Osteoblast (primary cell): ENCODE measurements at regions not wholly inside any gene's neighbourhood (a gene's known extent, or its start where the extent isn't known, plus 50 kb on each side); places are given as distances from the start of the nearest gene placed in this dataset.

ENCODE experiments used
- DNase-seq: peaks from one replicate; pipeline ENCODE4 v3.0.0; 2011; ENCODE audit warnings: low spot score, mixed read lengths; ENCODE audit not compliant: insufficient read length; ENCODE audit errors: missing footprints
- H2AFZ ChIP-seq: 2 replicates; pipeline ENCODE4 v1.6.0; 2011; ENCODE audit warnings: mild to moderate bottlenecking, low read length
- H3K27ac ChIP-seq: 2 replicates; pipeline ENCODE4 v1.5.1; 2011; ENCODE audit warnings: mild to moderate bottlenecking, low read depth, low read length, moderate library complexity
- H3K27me3 ChIP-seq: 2 replicates; pipeline ENCODE4 v1.6.0; 2012; ENCODE audit warnings: mild to moderate bottlenecking, control low read depth, inconsistent platforms, low read length, moderate library complexity; ENCODE audit not compliant: insufficient read depth
- H3K36me3 ChIP-seq: 2 replicates; pipeline ENCODE4 v1.5.1; 2011; ENCODE audit warnings: mild to moderate bottlenecking, low read length, control low read depth, moderate library complexity; ENCODE audit not compliant: insufficient read depth
- H3K4me1 ChIP-seq: 2 replicates; pipeline ENCODE4 v1.5.1; 2011; ENCODE audit warnings: mild to moderate bottlenecking, low read length, control low read depth, moderate library complexity; ENCODE audit not compliant: insufficient read depth
- H3K4me2 ChIP-seq: 2 replicates; pipeline ENCODE4 v1.6.0; 2011; ENCODE audit warnings: mild to moderate bottlenecking, low read length; ENCODE audit not compliant: insufficient read depth
- H3K4me3 ChIP-seq: fragments of 200-600 bp; sonication (generic); 3 replicates; pipeline ENCODE4 v1.5.1; 2012; ENCODE audit warnings: mild to moderate bottlenecking, low read length, inconsistent platforms; ENCODE audit not compliant: insufficient read depth
- H3K79me2 ChIP-seq: 2 replicates; pipeline ENCODE4 v1.6.0; 2012; ENCODE audit warnings: mild to moderate bottlenecking, low read length, control low read depth, inconsistent platforms; ENCODE audit not compliant: insufficient read depth
- H3K9me3 ChIP-seq: 2 replicates; pipeline ENCODE4 v1.5.1; 2011; ENCODE audit warnings: low read depth, low read length, control low read depth
- H4K20me1 ChIP-seq: 2 replicates; pipeline ENCODE4 v1.6.0; 2012; ENCODE audit warnings: mild to moderate bottlenecking, low read length, control low read depth; ENCODE audit not compliant: insufficient read depth
- CTCF ChIP-seq: IDR thresholded peaks from 2 replicates; pipeline ENCODE4 v1.5.1; 2011; ENCODE audit warnings: mild to moderate bottlenecking, low read depth, low read length, moderate library complexity; ENCODE audit errors: extremely low read depth

- no peak for TF ChIP-seq CTCF
- H3K4me2 ChIP-seq: no peak overlapping the region
- no peaks in the 10 kb centered on the region for H3K36me3 ChIP-seq
- H3K27me3 ChIP-seq: no peaks in the 10 kb centered on the region
- peak; percentile 11 for DNase-seq
- no peak overlapping the region for H2AFZ ChIP-seq
- H3K9me3 ChIP-seq: no peaks in the 10 kb centered on the region
- no peaks in the 10 kb centered on the region for H3K4me1 ChIP-seq
- H4K20me1 ChIP-seq: no peaks in the 10 kb centered on the region
- H3K4me3 ChIP-seq: no peak overlapping the region
- no peak overlapping the region for H3K27ac ChIP-seq
- H3K79me2 ChIP-seq: no peaks in the 10 kb centered on the region
Measured at GRCh38 chr4:164058776-164059445, 564.4 kb downstream of the TMA16 start.

DNA sequence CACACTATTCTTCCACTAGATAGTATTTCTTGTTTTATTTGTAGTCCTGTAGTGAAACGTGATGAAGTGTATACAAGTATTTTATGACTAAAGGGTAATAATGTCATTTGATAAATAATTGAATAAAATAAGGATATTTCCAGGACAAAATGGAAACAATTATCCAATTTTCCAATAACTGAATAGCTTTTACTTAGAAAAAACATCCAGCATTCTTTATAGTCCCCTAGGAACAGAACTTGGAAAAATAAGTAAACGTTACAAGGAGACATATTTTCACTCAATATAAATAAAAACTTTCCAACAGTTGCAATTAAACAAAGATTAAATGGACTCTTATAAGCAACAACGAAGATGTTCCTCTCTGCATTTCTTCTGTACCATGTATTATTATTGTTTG is 566.0 kb downstream of the TMA16 start:
- Histone ChIP-seq H3K4me2 (no peak overlapping the region), H3K27ac (no peak overlapping the region), H3K36me3 (no peaks in the 10 kb centered on the region), H3K4me1 (no peaks in the 10 kb centered on the region), H3K9me3 (no peaks in the 10 kb centered on the region), H2AFZ (no peak overlapping the region), H4K20me1 (no peaks in the 10 kb centered on the region), H3K27me3 (no peaks in the 10 kb centered on the region), H3K79me2 (no peaks in the 10 kb centered on the region), H3K4me3 (no peak overlapping the region)
- no peak for TF ChIP-seq CTCF
- no peak for DNase-seq

- Histone ChIP-seq H3K36me3 (no peaks in the 10 kb centered on the region), H4K20me1 (no peaks in the 10 kb centered on the region), H3K4me1 (no peaks in the 10 kb centered on the region), H2AFZ (no peak overlapping the region), H3K9me3 (no peaks in the 10 kb centered on the region), H3K4me2 (no peak overlapping the region), H3K79me2 (no peaks in the 10 kb centered on the region), H3K27ac (no peak overlapping the region), H3K4me3 (no peak overlapping the region), H3K27me3 (no peaks in the 10 kb centered on the region)
- no peak for DNase-seq
- no peak for TF ChIP-seq CTCF
Measured at GRCh38 chr4:164068392-164068791, 573.9 kb downstream of the TMA16 start.

DNA sequence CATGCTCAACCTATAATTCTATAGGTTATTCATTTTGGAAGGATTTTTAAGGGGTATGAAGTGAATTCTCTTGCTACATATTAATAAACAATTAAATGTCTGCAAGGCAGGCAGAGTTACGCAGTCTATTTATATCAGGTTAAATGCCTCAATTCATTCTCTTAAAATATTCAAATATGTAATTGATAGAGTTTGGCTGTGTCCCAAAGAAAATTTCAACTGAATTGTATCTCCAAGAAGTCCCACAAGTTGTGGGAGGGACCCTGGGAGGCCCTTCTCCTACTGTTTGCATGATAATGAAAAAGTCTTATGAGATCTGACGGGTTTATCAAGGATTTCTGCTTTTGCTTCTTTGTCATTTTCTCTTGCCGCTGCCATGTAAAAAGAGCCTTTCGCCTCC is 576.1 kb downstream of the TMA16 start:
- Histone ChIP-seq H3K36me3 (no peaks in the 10 kb centered on the region), H3K4me3 (no peak overlapping the region), H4K20me1 (no peaks in the 10 kb centered on the region), H3K27ac (no peak overlapping the region), H3K9me3 (no peaks in the 10 kb centered on the region), H3K79me2 (no peaks in the 10 kb centered on the region), H3K27me3 (no peaks in the 10 kb centered on the region), H3K4me1 (no peaks in the 10 kb centered on the region), H3K4me2 (no peak overlapping the region), H2AFZ (no peak overlapping the region)
- no peak for TF ChIP-seq CTCF
- DNase-seq: no peak
